Kidney (tissue), 13 donors: ENCODE measurements at regions not wholly inside any gene's neighbourhood (a gene's known extent, or its start where the extent isn't known, plus 50 kb on each side); places are given as distances from the start of the nearest gene placed in this dataset.

Experiments
- DNase-seq, 5 donors: peaks; one replicate each; pipeline ENCODE4 v3.0.0-alpha.2; 2013 to 2020
- FAIRE-seq: peaks from 2 replicates; lab custom pipeline; 2012; peaks lifted over from hg19 to GRCh38; lab: Jason Lieb, UNC
- H3K27ac ChIP-seq, 2 donors: one replicate each; pipeline ENCODE4 v1.7.0; 2013; ENCODE audit warnings: low read depth in 2 of 2, low read length in 2 of 2, inconsistent platforms in 1 of 2
- H3K27me3 ChIP-seq: one replicate; pipeline ENCODE4 v1.7.1; 2013; ENCODE audit warnings: low read length, inconsistent platforms; ENCODE audit not compliant: control insufficient read depth, insufficient read depth
- H3K36me3 ChIP-seq, 3 donors: one replicate each; pipeline versions ENCODE4 v1.7.0 to v1.7.1; 2013; ENCODE audit warnings: low read length in 3 of 3, control low read depth in 1 of 3, inconsistent platforms in 1 of 3; ENCODE audit not compliant: insufficient read depth in 3 of 3, control insufficient read depth in 2 of 3
- H3K4me1 ChIP-seq, 3 donors: one replicate each; pipeline versions ENCODE4 v1.7.0 to v1.7.1; 2013; ENCODE audit warnings: low read length in 3 of 3, inconsistent platforms in 1 of 3, low read depth in 1 of 3; ENCODE audit not compliant: control insufficient read depth in 2 of 3, insufficient read depth in 2 of 3
- H3K4me3 ChIP-seq, 3 donors: one replicate each; pipeline versions ENCODE4 v1.7.0 to v1.8.1; 2013; ENCODE audit warnings: low read length in 3 of 3, control low read depth in 1 of 3, inconsistent platforms in 1 of 3
- H3K9ac ChIP-seq, 3 donors: one replicate each; pipeline versions ENCODE4 v1.7.0 to v1.7.1; 2013; ENCODE audit warnings: low read length in 3 of 3, control low read depth in 1 of 3, inconsistent platforms in 1 of 3
- H3K9me3 ChIP-seq, 3 donors: one replicate each; pipeline versions ENCODE4 v1.7.0 to v1.7.1; 2013; ENCODE audit warnings: low read length in 3 of 3, control low read depth in 1 of 3, inconsistent platforms in 1 of 3; ENCODE audit not compliant: control insufficient read depth in 2 of 3, insufficient read depth in 1 of 3
- CTCF ChIP-seq: IDR thresholded peaks from 3 replicates; pipeline ENCODE4 v1.5.1; 2012; ENCODE audit warnings: mild to moderate bottlenecking, moderate library complexity, borderline replicate concordance; ENCODE audit not compliant: insufficient read depth; ENCODE audit errors: extremely low read depth
- intact Hi-C: fragments of 100-400 bp; cut with DNase I; formaldehyde crosslinking; loops from one replicate; pipeline ENCODE4 v1.11.1; 2022
- donor health status: control.
- donor health status: control.
- donor health status: control.
- donor health status: control.
- donor health status: control.
- donor health status: DM: yes; HTN: yes; CAD: no.
- donor health status: Normal renal cell carcinoma (clear cell type).

GRCh38 chr2:180125245-180125962 lies 118.3 kb upstream of the CWC22 start:
- FAIRE-seq (peak; percentile 50), DNase-seq (peak; percentile 64 to 95 (median 80))
- intact Hi-C loops = no loop called here
- Histone ChIP-seq H3K4me1 (no peaks in the 10 kb centered on the region), H3K36me3 (no peaks in the 10 kb centered on the region), H3K27ac (no peak overlapping the region), H3K27me3 (no peaks in the 10 kb centered on the region), H3K9me3 (no peaks in the 10 kb centered on the region), H3K9ac (no peak overlapping the region), H3K4me3 (peak overlapping the region in 1 of 3 donors; percentile 17)
- peak; percentile 48 for TF ChIP-seq CTCF

GRCh38 chr2:180124273-180125139 lies 117.4 kb upstream of the CWC22 start:
- Histone ChIP-seq H3K9ac (no peak overlapping the region), H3K36me3 (no peaks in the 10 kb centered on the region), H3K27me3 (no peaks in the 10 kb centered on the region), H3K27ac (no peak overlapping the region), H3K4me3 (no peak overlapping the region), H3K4me1 (no peaks in the 10 kb centered on the region), H3K9me3 (no peaks in the 10 kb centered on the region)
- FAIRE-seq (peak; percentile 72), DNase-seq (peak in 2 of 5 donors; percentile 73 to 81)
- TF ChIP-seq CTCF = peak; percentile 41
- intact Hi-C loops = no loop called here

GRCh38 chr2:180122874-180123273 lies 115.8 kb upstream of the CWC22 start:
- H3K36me3 ChIP-seq = no peaks in the 10 kb centered on the region
- DNase-seq (no peak), FAIRE-seq (no peak)
- H3K27me3 ChIP-seq = no peaks in the 10 kb centered on the region
- no peak overlapping the region for H3K4me3 ChIP-seq
- no peaks in the 10 kb centered on the region for H3K9me3 ChIP-seq
- intact Hi-C loops = no loop called here
- no peak overlapping the region for H3K27ac ChIP-seq
- no peaks in the 10 kb centered on the region for H3K4me1 ChIP-seq
- no peak overlapping the region for H3K9ac ChIP-seq
- TF ChIP-seq CTCF = no peak
